ENCODE measurements at regions not wholly inside any gene's neighbourhood (a gene's known extent, or its start where the extent isn't known, plus 50 kb on each side); places are given as distances from the start of the nearest gene placed in this dataset.

DNA sequence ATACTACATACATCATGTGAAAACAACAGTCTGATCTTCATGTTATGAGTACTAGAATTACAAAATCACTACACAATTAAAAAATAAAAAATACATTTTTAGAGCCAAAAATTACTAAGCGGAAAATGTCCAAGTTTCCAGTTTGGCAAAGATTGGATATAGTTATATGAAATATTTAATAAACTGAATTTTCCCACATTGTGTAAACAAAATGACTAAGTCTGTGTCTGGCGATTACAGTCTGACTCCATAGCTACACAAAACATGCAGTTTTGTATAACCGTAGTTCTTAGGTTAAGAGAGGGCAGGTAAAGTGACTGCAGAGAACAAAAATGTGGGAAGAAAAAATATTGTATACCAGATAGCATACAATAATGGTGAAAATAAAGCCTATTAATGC is 59.2 kb upstream of the TMEM47 start:
- TF ChIP-seq, protein P1, sequence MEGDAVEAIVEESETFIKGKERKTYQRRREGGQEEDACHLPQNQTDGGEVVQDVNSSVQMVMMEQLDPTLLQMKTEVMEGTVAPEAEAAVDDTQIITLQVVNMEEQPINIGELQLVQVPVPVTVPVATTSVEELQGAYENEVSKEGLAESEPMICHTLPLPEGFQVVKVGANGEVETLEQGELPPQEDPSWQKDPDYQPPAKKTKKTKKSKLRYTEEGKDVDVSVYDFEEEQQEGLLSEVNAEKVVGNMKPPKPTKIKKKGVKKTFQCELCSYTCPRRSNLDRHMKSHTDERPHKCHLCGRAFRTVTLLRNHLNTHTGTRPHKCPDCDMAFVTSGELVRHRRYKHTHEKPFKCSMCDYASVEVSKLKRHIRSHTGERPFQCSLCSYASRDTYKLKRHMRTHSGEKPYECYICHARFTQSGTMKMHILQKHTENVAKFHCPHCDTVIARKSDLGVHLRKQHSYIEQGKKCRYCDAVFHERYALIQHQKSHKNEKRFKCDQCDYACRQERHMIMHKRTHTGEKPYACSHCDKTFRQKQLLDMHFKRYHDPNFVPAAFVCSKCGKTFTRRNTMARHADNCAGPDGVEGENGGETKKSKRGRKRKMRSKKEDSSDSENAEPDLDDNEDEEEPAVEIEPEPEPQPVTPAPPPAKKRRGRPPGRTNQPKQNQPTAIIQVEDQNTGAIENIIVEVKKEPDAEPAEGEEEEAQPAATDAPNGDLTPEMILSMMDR (IDR thresholded peaks at IDR 0.05), result no peak
- TF ChIP-seq, protein P2, sequence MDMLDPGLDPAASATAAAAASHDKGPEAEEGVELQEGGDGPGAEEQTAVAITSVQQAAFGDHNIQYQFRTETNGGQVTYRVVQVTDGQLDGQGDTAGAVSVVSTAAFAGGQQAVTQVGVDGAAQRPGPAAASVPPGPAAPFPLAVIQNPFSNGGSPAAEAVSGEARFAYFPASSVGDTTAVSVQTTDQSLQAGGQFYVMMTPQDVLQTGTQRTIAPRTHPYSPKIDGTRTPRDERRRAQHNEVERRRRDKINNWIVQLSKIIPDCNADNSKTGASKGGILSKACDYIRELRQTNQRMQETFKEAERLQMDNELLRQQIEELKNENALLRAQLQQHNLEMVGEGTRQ (IDR thresholded peaks at IDR 0.05), result no peak
- TF ChIP-seq TP53 (CRISPR knock-in tag; IDR thresholded peaks at IDR 0.05), result no peak
- TF ChIP-seq HDAC2 (IDR thresholded peaks at IDR 0.05), result no peak
- no peak for TF ChIP-seq MAFK (IDR thresholded peaks at IDR 0.05; ENCODE audit: partially characterized antibody)
- no peak for TF ChIP-seq JUNB (IDR thresholded peaks at IDR 0.05)
- TF ChIP-seq ESRRA (IDR thresholded peaks at IDR 0.05; ENCODE audit: borderline replicate concordance, low read length), result no peak
- no peak for TF ChIP-seq POLR2A (IDR thresholded peaks at IDR 0.05; ENCODE audit: low read length)
- TF ChIP-seq, protein P3, sequence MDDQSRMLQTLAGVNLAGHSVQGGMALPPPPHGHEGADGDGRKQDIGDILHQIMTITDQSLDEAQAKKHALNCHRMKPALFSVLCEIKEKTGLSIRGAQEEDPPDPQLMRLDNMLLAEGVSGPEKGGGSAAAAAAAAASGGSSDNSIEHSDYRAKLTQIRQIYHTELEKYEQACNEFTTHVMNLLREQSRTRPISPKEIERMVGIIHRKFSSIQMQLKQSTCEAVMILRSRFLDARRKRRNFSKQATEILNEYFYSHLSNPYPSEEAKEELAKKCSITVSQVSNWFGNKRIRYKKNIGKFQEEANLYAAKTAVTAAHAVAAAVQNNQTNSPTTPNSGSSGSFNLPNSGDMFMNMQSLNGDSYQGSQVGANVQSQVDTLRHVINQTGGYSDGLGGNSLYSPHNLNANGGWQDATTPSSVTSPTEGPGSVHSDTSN (IDR thresholded peaks at IDR 0.05), result no peak
- no peak for TF ChIP-seq EHMT2 (IDR thresholded peaks at IDR 0.05; ENCODE audit: low read depth)
- TF ChIP-seq, protein P4, sequence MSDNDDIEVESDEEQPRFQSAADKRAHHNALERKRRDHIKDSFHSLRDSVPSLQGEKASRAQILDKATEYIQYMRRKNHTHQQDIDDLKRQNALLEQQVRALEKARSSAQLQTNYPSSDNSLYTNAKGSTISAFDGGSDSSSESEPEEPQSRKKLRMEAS (IDR thresholded peaks at IDR 0.05), result no peak
